Smooth muscle cell (in vitro differentiated cells): ENCODE measurements at regions not wholly inside any gene's neighbourhood (a gene's known extent, or its start where the extent isn't known, plus 50 kb on each side); places are given as distances from the start of the nearest gene placed in this dataset.

ENCODE experiments used
- DNase-seq: peaks from one replicate; lab custom pipeline; 2025; ENCODE audit not compliant: unreplicated experiment; lab: John Stamatoyannopoulos, UW
- H2AFZ ChIP-seq: fragments of 200-600 bp; sonication (generic); 2 replicates; pipeline ENCODE4 v1.6.0; 2016; ENCODE audit warnings: antibody characterized with exemption, low read depth, mild to moderate bottlenecking
- H3F3A ChIP-seq: fragments of 200-600 bp; sonication (generic); 2 replicates; pipeline ENCODE4 v1.6.0; 2017; ENCODE audit warnings: antibody characterized with exemption, low read depth
- H3K27ac ChIP-seq: fragments of 200-600 bp; sonication (generic); 2 replicates; pipeline ENCODE4 v1.5.1; 2016; ENCODE audit warnings: low read depth, mild to moderate bottlenecking
- H3K27me3 ChIP-seq: fragments of 200-600 bp; sonication (generic); 2 replicates; pipeline ENCODE4 v1.6.1; 2016; ENCODE audit warnings: low read depth, mild to moderate bottlenecking
- H3K36me3 ChIP-seq: fragments of 200-600 bp; sonication (generic); 2 replicates; pipeline ENCODE4 v1.5.1; 2016; ENCODE audit warnings: low read depth
- H3K4me1 ChIP-seq: fragments of 200-600 bp; sonication (generic); 2 replicates; pipeline ENCODE4 v1.5.1; 2016; ENCODE audit warnings: low read depth
- H3K4me2 ChIP-seq: fragments of 200-600 bp; sonication (generic); 2 replicates; pipeline ENCODE4 v1.6.0; 2016; ENCODE audit warnings: mild to moderate bottlenecking
- H3K4me3 ChIP-seq: fragments of 200-600 bp; sonication (generic); 2 replicates; pipeline ENCODE4 v1.5.1; 2016; ENCODE audit warnings: mild to moderate bottlenecking
- H3K79me2 ChIP-seq: fragments of 200-600 bp; sonication (generic); 2 replicates; pipeline ENCODE4 v1.6.0; 2016; ENCODE audit warnings: low read depth, mild to moderate bottlenecking
- H3K9ac ChIP-seq: fragments of 200-600 bp; sonication (generic); 2 replicates; pipeline ENCODE4 v1.6.0; 2016; ENCODE audit warnings: low read depth
- H3K9me3 ChIP-seq: fragments of 200-600 bp; sonication (generic); replicated peaks from 2 replicates; pipeline ENCODE4 v1.5.1; 2016; ENCODE audit warnings: low read depth
- H4K20me1 ChIP-seq: fragments of 200-600 bp; sonication (generic); 2 replicates; pipeline ENCODE4 v1.6.0; 2016; ENCODE audit warnings: low read depth
- WGBS: methylation state at CpG from one replicate; pipeline ENCODE4 v1.1.7; 2016; ENCODE audit warnings: low lambda C conversion rate; 5-methylcytosine and 5-hydroxymethylcytosine counted together
- TF ChIP-seq, protein P1 (sequence below): fragments of 200-600 bp; sonication (generic); IDR thresholded peaks from 2 replicates; pipeline ENCODE4 v1.5.1; 2017; ENCODE audit warnings: borderline replicate concordance, mild to moderate bottlenecking, antibody characterized with exemption; ENCODE audit not compliant: insufficient read depth, poor library complexity, severe bottlenecking

- Histone ChIP-seq H3K4me1 (no peaks in the 10 kb centered on the region), H3K9me3 (no peaks in the 10 kb centered on the region), H3K4me3 (no peak overlapping the region), H3K9ac (no peak overlapping the region), H3K27me3 (no peaks in the 10 kb centered on the region), H3K79me2 (no peaks in the 10 kb centered on the region), H3K36me3 (no peaks in the 10 kb centered on the region), H2AFZ (no peak overlapping the region), H3K4me2 (no peak overlapping the region), H4K20me1 (no peaks in the 10 kb centered on the region), H3F3A (no peaks in the 10 kb centered on the region), H3K27ac (no peak overlapping the region)
- no peak for DNase-seq
- 91% methylated on average over 2 of the region's 2 CpGs for WGBS
- TF ChIP-seq, protein P1, sequence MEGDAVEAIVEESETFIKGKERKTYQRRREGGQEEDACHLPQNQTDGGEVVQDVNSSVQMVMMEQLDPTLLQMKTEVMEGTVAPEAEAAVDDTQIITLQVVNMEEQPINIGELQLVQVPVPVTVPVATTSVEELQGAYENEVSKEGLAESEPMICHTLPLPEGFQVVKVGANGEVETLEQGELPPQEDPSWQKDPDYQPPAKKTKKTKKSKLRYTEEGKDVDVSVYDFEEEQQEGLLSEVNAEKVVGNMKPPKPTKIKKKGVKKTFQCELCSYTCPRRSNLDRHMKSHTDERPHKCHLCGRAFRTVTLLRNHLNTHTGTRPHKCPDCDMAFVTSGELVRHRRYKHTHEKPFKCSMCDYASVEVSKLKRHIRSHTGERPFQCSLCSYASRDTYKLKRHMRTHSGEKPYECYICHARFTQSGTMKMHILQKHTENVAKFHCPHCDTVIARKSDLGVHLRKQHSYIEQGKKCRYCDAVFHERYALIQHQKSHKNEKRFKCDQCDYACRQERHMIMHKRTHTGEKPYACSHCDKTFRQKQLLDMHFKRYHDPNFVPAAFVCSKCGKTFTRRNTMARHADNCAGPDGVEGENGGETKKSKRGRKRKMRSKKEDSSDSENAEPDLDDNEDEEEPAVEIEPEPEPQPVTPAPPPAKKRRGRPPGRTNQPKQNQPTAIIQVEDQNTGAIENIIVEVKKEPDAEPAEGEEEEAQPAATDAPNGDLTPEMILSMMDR, result no peak
Observed at GRCh38 chr13:64088491-64088890, 2672.8 kb upstream of the PCDH20 start.

GRCh38 chr13:64087624-64088023, 2672.0 kb upstream of the PCDH20 start:
- Histone ChIP-seq H3K4me1 (no peaks in the 10 kb centered on the region), H3K36me3 (no peaks in the 10 kb centered on the region), H4K20me1 (no peaks in the 10 kb centered on the region), H3K27ac (no peak overlapping the region), H3K4me3 (no peak overlapping the region), H3K27me3 (no peaks in the 10 kb centered on the region), H3K9ac (no peak overlapping the region), H3K4me2 (no peak overlapping the region), H3K9me3 (no peaks in the 10 kb centered on the region), H3F3A (no peaks in the 10 kb centered on the region), H3K79me2 (no peaks in the 10 kb centered on the region), H2AFZ (no peak overlapping the region)
- WGBS, result 67% methylated on average over 1 of the region's 1 CpG
- TF ChIP-seq, protein P1, result no peak
- no peak for DNase-seq

DNA sequence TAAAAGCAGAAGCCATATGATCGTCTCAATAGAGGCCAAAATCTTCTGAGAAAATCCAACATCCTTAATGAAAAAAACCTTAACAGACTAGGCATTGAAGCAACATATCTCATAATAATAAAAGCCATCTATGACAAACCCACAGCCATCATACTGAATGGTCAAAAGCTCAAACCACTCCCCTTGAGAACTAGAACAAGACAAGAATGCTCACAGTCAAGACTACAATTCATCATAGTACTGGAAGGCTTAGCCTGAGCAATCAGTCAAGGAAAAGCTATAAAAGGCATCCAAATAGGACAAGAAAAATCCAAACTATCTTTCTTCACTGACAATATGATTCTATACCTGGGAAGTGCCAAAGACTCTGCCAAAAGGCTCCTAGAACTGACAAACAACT, 2668.2 kb upstream of the PCDH20 start:
- Histone ChIP-seq H3F3A (no peaks in the 10 kb centered on the region), H4K20me1 (no peaks in the 10 kb centered on the region), H3K9me3 (no peaks in the 10 kb centered on the region), H3K36me3 (no peaks in the 10 kb centered on the region), H3K27me3 (no peaks in the 10 kb centered on the region), H3K4me2 (no peak overlapping the region), H3K9ac (no peak overlapping the region), H3K4me3 (no peak overlapping the region), H3K27ac (no peak overlapping the region), H3K4me1 (no peaks in the 10 kb centered on the region), H3K79me2 (no peaks in the 10 kb centered on the region), H2AFZ (no peak overlapping the region)
- DNase-seq, result no peak
- TF ChIP-seq, protein P1, result no peak
- WGBS, result 90% methylated on average over 1 of the region's 1 CpG

DNA sequence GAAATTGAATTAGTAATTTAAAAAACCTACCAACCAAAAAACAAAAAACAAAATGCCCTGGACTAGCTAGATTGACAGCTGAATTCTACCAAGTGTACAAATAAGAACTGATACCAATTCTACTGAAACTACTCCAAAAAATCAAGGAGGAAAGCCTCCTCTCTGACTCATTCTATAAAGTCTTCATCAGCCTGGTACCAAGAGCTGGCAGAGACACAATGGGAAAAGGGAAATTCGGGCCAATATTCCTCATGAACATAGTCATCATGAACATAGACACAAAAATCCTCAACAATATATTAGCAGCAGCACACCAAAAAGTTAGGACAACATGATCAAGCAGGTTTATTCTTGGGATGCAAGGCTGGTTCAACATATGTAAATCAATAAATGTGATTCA, 2667.7 kb upstream of the PCDH20 start:
- 81% methylated on average over 1 of the region's 1 CpG for WGBS
- DNase-seq, result no peak
- TF ChIP-seq, protein P1, result no peak
- no peaks in the 10 kb centered on the region for H3F3A ChIP-seq
- H3K4me1 ChIP-seq, result no peaks in the 10 kb centered on the region
- H3K36me3 ChIP-seq, result no peaks in the 10 kb centered on the region
- no peaks in the 10 kb centered on the region for H3K9me3 ChIP-seq
- H3K79me2 ChIP-seq, result no peaks in the 10 kb centered on the region
- no peak overlapping the region for H3K27ac ChIP-seq
- no peak overlapping the region for H3K9ac ChIP-seq
- H3K4me2 ChIP-seq, result no peak overlapping the region
- H3K4me3 ChIP-seq, result no peak overlapping the region
- no peaks in the 10 kb centered on the region for H4K20me1 ChIP-seq
- no peak overlapping the region for H2AFZ ChIP-seq
- H3K27me3 ChIP-seq, result no peaks in the 10 kb centered on the region
